HEK293 (cell line): ENCODE measurements at regions not wholly inside any gene's neighbourhood (a gene's known extent, or its start where the extent isn't known, plus 50 kb on each side); places are given as distances from the start of the nearest gene placed in this dataset.

Source experiments
- CTCF ChIA-PET: fragments of 350-600 bp; formaldehyde crosslinking; extraction: SDS; loops from one replicate; lab custom pipeline; 2021; ENCODE audit warnings: antibody characterized with exemption; lab: Yijun Ruan, JAX
- POLR2A ChIA-PET: fragments of 300-600 bp; formaldehyde crosslinking; extraction: SDS; loops from one replicate; lab custom pipeline; 2020; ENCODE audit warnings: antibody characterized with exemption, inconsistent platforms; lab: Yijun Ruan, JAX
- H3K27ac ChIP-seq: fragments of 200-500 bp; sonication (Bioruptor generic); 2 replicates; pipeline ENCODE4 v1.5.1; 2014; ENCODE audit warnings: low read depth, low read length, control low read depth, inconsistent platforms; ENCODE audit errors: extremely low read depth
- H3K36me3 ChIP-seq, 2 experiments: fragments of 200-500 bp in 1 of 2; sonication (Bioruptor generic) in 1 of 2; 1 replicate in 1 of 2; 2 replicates in 1 of 2; pipeline ENCODE4 v1.5.1; 2014 to 2017; ENCODE audit warnings: inconsistent platforms in 2 of 2, low read length in 2 of 2; ENCODE audit not compliant: control insufficient read depth in 2 of 2, insufficient read depth in 1 of 2
- H3K4me1 ChIP-seq: fragments of 200-500 bp; sonication (Bioruptor generic); 2 replicates; pipeline ENCODE4 v1.5.1; 2014; ENCODE audit warnings: mild to moderate bottlenecking, low read length, inconsistent platforms; ENCODE audit not compliant: control insufficient read depth, insufficient read depth
- H3K4me3 ChIP-seq: 2 replicates; pipeline ENCODE4 v1.5.1; 2011; ENCODE audit warnings: low read depth, mild to moderate bottlenecking, control low read depth, low read length, moderate library complexity
- H3K9me3 ChIP-seq: fragments of 200-500 bp; sonication (Bioruptor generic); 2 replicates; pipeline ENCODE4 v1.5.1; 2014; ENCODE audit warnings: low read depth, low read length, inconsistent platforms; ENCODE audit not compliant: control insufficient read depth, insufficient read depth
- KLF1 ChIP-seq: fragments of 450-650 bp; formaldehyde crosslinking; IDR thresholded peaks from 2 replicates; pipeline ENCODE4 v1.5.1; 2016; ENCODE audit warnings: missing biosample characterization, missing genetic modification characterization
- KLF7 ChIP-seq: fragments of 450-650 bp; formaldehyde crosslinking; IDR thresholded peaks from 2 replicates; pipeline ENCODE4 v1.5.1; 2016; ENCODE audit warnings: missing biosample characterization, missing genetic modification characterization, borderline replicate concordance
- MYNN ChIP-seq: fragments of 450-650 bp; formaldehyde crosslinking; IDR thresholded peaks from 2 replicates; pipeline ENCODE4 v1.5.1; 2016; ENCODE audit warnings: missing biosample characterization, missing genetic modification characterization, borderline replicate concordance
- REST ChIP-seq: fragments of 450-650 bp; formaldehyde crosslinking; IDR thresholded peaks from 2 replicates; pipeline ENCODE4 v1.5.1; 2016; ENCODE audit warnings: missing biosample characterization, missing genetic modification characterization
- ZBTB10 ChIP-seq: fragments of 450-650 bp; formaldehyde crosslinking; IDR thresholded peaks from 2 replicates; pipeline ENCODE4 v1.5.1; 2016; ENCODE audit warnings: missing biosample characterization, missing genetic modification characterization
- ZFHX2 ChIP-seq: fragments of 450-650 bp; formaldehyde crosslinking; conservative IDR thresholded peaks from 2 replicates; pipeline ENCODE4 v1.5.1; 2016; ENCODE audit warnings: missing biosample characterization, missing genetic modification characterization
- ZIC2 ChIP-seq: fragments of 450-650 bp; formaldehyde crosslinking; IDR thresholded peaks from 2 replicates; pipeline ENCODE4 v1.5.1; 2016; ENCODE audit warnings: missing biosample characterization, missing genetic modification characterization
- ZNF114 ChIP-seq: fragments of 450-650 bp; formaldehyde crosslinking; IDR thresholded peaks from 2 replicates; pipeline ENCODE4 v1.5.0; 2017; ENCODE audit warnings: missing biosample characterization, missing genetic modification characterization
- ZNF2 ChIP-seq: fragments of 450-650 bp; formaldehyde crosslinking; IDR thresholded peaks from 2 replicates; pipeline ENCODE4 v1.5.1; 2016; ENCODE audit warnings: missing biosample characterization, missing genetic modification characterization
- ZNF214 ChIP-seq: fragments of 450-650 bp; formaldehyde crosslinking; IDR thresholded peaks from 2 replicates; pipeline ENCODE4 v1.5.1; 2017; ENCODE audit warnings: missing biosample characterization, mild to moderate bottlenecking, missing genetic modification characterization, borderline replicate concordance
- ZNF248 ChIP-seq: fragments of 450-650 bp; formaldehyde crosslinking; IDR thresholded peaks from 2 replicates; pipeline ENCODE4 v1.5.1; 2017; ENCODE audit warnings: missing biosample characterization, missing genetic modification characterization
- ZNF561 ChIP-seq: fragments of 450-650 bp; IDR thresholded peaks from 2 replicates; pipeline ENCODE4 v1.5.1; 2018; ENCODE audit warnings: missing biosample characterization, missing genetic modification characterization, borderline replicate concordance
- ZNF585B ChIP-seq: fragments of 450-650 bp; formaldehyde crosslinking; IDR thresholded peaks from 2 replicates; pipeline ENCODE4 v1.5.1; 2016; ENCODE audit warnings: missing biosample characterization, missing genetic modification characterization
- TF ChIP-seq, protein P1 (sequence below): fragments of 450-650 bp; IDR thresholded peaks from 2 replicates; pipeline ENCODE4 v1.5.1; 2018; ENCODE audit warnings: missing biosample characterization, mild to moderate bottlenecking, missing genetic modification characterization
- TF ChIP-seq, protein P2 (sequence below): sonication (generic); formaldehyde crosslinking; IDR thresholded peaks from 2 replicates; pipeline ENCODE4 v1.8.1; 2022; ENCODE audit warnings: mild to moderate bottlenecking, moderate library complexity, missing genetic modification reagents
- TF ChIP-seq, protein P3 (sequence below): fragments of 450-650 bp; formaldehyde crosslinking; IDR thresholded peaks from 2 replicates; pipeline ENCODE4 v1.5.1; 2016; ENCODE audit warnings: missing biosample characterization, missing genetic modification characterization, borderline replicate concordance
- TF ChIP-seq, protein P4 (sequence below): fragments of 450-650 bp; formaldehyde crosslinking; IDR thresholded peaks from 2 replicates; pipeline ENCODE4 v1.5.1; 2016; ENCODE audit warnings: missing biosample characterization, missing genetic modification characterization
- TF ChIP-seq, protein P5 (sequence below): fragments of 450-650 bp; formaldehyde crosslinking; IDR thresholded peaks from 2 replicates; pipeline ENCODE4 v1.5.1; 2016; ENCODE audit warnings: missing biosample characterization, missing genetic modification characterization

- TF ChIP-seq, protein P1, sequence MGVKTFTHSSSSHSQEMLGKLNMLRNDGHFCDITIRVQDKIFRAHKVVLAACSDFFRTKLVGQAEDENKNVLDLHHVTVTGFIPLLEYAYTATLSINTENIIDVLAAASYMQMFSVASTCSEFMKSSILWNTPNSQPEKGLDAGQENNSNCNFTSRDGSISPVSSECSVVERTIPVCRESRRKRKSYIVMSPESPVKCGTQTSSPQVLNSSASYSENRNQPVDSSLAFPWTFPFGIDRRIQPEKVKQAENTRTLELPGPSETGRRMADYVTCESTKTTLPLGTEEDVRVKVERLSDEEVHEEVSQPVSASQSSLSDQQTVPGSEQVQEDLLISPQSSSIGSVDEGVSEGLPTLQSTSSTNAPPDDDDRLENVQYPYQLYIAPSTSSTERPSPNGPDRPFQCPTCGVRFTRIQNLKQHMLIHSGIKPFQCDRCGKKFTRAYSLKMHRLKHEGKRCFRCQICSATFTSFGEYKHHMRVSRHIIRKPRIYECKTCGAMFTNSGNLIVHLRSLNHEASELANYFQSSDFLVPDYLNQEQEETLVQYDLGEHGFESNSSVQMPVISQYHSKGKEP (tag by site-specific recombination) = no peak
- TF ChIP-seq, protein P2, sequence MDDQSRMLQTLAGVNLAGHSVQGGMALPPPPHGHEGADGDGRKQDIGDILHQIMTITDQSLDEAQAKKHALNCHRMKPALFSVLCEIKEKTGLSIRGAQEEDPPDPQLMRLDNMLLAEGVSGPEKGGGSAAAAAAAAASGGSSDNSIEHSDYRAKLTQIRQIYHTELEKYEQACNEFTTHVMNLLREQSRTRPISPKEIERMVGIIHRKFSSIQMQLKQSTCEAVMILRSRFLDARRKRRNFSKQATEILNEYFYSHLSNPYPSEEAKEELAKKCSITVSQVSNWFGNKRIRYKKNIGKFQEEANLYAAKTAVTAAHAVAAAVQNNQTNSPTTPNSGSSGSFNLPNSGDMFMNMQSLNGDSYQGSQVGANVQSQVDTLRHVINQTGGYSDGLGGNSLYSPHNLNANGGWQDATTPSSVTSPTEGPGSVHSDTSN (CRISPR knock-in tag) = no peak
- TF ChIP-seq ZNF585B (no peak), KLF1 (tag by site-specific recombination) (no peak), ZNF248 (tag by site-specific recombination) (no peak)
- TF ChIP-seq, all 188 proteins: peak for 0
Observed at GRCh38 chr10:131692176-131692575, 208.6 kb upstream of the PPP2R2D start (continued).

DNA sequence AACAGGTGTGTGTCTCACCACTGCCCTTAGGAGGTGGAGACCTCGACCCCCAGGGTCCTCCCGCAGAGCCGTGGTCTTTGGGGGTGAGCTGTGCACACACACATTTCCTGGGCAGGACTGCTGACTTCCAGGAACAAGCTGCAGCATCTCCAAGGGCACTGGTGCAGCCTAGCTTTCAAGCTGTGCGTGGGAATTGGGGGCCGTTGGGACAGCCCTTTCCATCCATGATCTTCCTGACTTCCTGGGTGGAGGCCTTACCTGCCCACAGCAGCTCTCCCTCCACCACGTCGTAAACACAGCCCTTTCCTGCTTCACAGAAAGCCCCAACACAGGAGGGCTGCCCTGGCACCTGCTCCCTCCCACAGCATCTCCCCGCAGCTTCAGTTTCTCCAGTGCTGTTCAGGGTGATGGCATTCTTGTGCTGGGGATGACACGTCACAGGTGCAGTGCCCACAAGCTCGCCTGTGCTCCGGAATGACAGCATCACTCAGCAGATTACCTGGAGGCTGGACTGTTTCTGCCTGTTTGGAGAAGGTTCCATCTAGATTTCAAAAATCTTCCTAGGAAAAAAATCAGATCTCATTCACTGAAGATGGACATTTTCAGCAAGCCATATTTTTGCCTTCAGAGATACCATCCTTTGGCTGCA lies 208.0 kb upstream of the PPP2R2D start:
- H3K4me3 ChIP-seq = no peak overlapping the region
- no peaks in the 10 kb centered on the region for H3K4me1 ChIP-seq
- H3K27ac ChIP-seq = no peak overlapping the region
- ChIA-PET POLR2A (no interaction called here), CTCF (no interaction called here)
- H3K36me3 ChIP-seq = no peaks in the 10 kb centered on the region
- TF ChIP-seq ZFHX2 (tag by site-specific recombination) (no peak), REST (tag by site-specific recombination) (no peak), KLF7 (tag by site-specific recombination) (no peak), ZIC2 (no peak), ZNF2 (tag by site-specific recombination) (no peak), ZNF561 (tag by site-specific recombination) (no peak), MYNN (tag by site-specific recombination) (no peak), ZNF214 (tag by site-specific recombination) (no peak), ZNF114 (tag by site-specific recombination) (no peak), ZBTB10 (tag by site-specific recombination) (no peak)
- TF ChIP-seq, protein P3, sequence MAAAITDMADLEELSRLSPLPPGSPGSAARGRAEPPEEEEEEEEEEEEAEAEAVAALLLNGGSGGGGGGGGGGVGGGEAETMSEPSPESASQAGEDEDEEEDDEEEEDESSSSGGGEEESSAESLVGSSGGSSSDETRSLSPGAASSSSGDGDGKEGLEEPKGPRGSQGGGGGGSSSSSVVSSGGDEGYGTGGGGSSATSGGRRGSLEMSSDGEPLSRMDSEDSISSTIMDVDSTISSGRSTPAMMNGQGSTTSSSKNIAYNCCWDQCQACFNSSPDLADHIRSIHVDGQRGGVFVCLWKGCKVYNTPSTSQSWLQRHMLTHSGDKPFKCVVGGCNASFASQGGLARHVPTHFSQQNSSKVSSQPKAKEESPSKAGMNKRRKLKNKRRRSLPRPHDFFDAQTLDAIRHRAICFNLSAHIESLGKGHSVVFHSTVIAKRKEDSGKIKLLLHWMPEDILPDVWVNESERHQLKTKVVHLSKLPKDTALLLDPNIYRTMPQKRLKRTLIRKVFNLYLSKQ (tag by site-specific recombination) = no peak
- TF ChIP-seq, protein P4, sequence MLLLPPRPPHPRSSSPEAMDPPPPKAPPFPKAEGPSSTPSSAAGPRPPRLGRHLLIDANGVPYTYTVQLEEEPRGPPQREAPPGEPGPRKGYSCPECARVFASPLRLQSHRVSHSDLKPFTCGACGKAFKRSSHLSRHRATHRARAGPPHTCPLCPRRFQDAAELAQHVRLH (tag by site-specific recombination) = no peak
- TF ChIP-seq, protein P5, sequence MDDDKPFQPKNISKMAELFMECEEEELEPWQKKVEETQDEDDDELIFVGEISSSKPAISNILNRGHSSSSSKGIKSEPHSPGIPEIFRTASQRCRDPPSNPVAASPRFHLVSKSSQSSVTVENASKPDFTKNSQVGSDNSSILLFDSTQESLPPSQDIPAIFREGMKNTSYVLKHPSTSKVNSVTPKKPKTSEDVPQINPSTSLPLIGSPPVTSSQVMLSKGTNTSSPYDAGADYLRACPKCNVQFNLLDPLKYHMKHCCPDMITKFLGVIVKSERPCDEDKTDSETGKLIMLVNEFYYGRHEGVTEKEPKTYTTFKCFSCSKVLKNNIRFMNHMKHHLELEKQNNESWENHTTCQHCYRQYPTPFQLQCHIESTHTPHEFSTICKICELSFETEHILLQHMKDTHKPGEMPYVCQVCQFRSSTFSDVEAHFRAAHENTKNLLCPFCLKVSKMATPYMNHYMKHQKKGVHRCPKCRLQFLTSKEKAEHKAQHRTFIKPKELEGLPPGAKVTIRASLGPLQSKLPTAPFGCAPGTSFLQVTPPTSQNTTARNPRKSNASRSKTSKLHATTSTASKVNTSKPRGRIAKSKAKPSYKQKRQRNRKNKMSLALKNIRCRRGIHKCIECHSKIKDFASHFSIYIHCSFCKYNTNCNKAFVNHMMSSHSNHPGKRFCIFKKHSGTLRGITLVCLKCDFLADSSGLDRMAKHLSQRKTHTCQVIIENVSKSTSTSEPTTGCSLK = no peak
- TF ChIP-seq, protein P2 (CRISPR knock-in tag) = no peak
- no peaks in the 10 kb centered on the region for H3K9me3 ChIP-seq
